Osteoblast (primary cell): ENCODE measurements at regions not wholly inside any gene's neighbourhood (a gene's known extent, or its start where the extent isn't known, plus 50 kb on each side); places are given as distances from the start of the nearest gene placed in this dataset.
A peak's percentile ranks its signal among the peaks of the same experiment; 100 is the strongest.

Experiments
- DNase-seq: peaks from one replicate; pipeline ENCODE4 v3.0.0; 2011; ENCODE audit warnings: low spot score, mixed read lengths; ENCODE audit not compliant: insufficient read length; ENCODE audit errors: missing footprints
- H2AFZ ChIP-seq: 2 replicates; pipeline ENCODE4 v1.6.0; 2011; ENCODE audit warnings: mild to moderate bottlenecking, low read length
- H3K27ac ChIP-seq: 2 replicates; pipeline ENCODE4 v1.5.1; 2011; ENCODE audit warnings: mild to moderate bottlenecking, low read depth, low read length, moderate library complexity
- H3K27me3 ChIP-seq: 2 replicates; pipeline ENCODE4 v1.6.0; 2012; ENCODE audit warnings: mild to moderate bottlenecking, control low read depth, inconsistent platforms, low read length, moderate library complexity; ENCODE audit not compliant: insufficient read depth
- H3K36me3 ChIP-seq: 2 replicates; pipeline ENCODE4 v1.5.1; 2011; ENCODE audit warnings: mild to moderate bottlenecking, low read length, control low read depth, moderate library complexity; ENCODE audit not compliant: insufficient read depth
- H3K4me1 ChIP-seq: 2 replicates; pipeline ENCODE4 v1.5.1; 2011; ENCODE audit warnings: mild to moderate bottlenecking, low read length, control low read depth, moderate library complexity; ENCODE audit not compliant: insufficient read depth
- H3K4me2 ChIP-seq: 2 replicates; pipeline ENCODE4 v1.6.0; 2011; ENCODE audit warnings: mild to moderate bottlenecking, low read length; ENCODE audit not compliant: insufficient read depth
- H3K4me3 ChIP-seq: fragments of 200-600 bp; sonication (generic); 3 replicates; pipeline ENCODE4 v1.5.1; 2012; ENCODE audit warnings: mild to moderate bottlenecking, low read length, inconsistent platforms; ENCODE audit not compliant: insufficient read depth
- H3K79me2 ChIP-seq: 2 replicates; pipeline ENCODE4 v1.6.0; 2012; ENCODE audit warnings: mild to moderate bottlenecking, low read length, control low read depth, inconsistent platforms; ENCODE audit not compliant: insufficient read depth
- H3K9me3 ChIP-seq: 2 replicates; pipeline ENCODE4 v1.5.1; 2011; ENCODE audit warnings: low read depth, low read length, control low read depth
- H4K20me1 ChIP-seq: 2 replicates; pipeline ENCODE4 v1.6.0; 2012; ENCODE audit warnings: mild to moderate bottlenecking, low read length, control low read depth; ENCODE audit not compliant: insufficient read depth
- TF ChIP-seq, protein P1 (sequence below): IDR thresholded peaks from 2 replicates; pipeline ENCODE4 v1.5.1; 2011; ENCODE audit warnings: mild to moderate bottlenecking, low read depth, low read length, moderate library complexity; ENCODE audit errors: extremely low read depth

DNA sequence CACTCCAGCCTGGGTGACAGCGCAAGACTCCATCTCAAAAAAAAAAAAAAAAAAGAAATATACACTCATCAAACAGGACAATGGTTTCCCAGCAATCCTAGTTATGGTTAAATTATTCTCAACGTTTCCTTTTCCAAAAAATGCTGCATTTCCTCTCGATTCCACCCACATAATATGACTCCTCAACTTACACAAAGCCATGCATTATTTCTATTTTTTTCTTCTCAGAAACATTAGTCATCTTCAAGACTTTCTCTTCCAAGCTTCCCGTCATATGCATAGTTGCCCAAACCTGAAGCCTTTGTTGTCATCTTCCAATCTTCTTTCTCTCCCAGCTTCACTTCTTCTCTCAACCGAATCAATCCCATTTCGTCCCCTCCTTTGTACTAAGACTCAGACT lies 61.4 kb upstream of the RANBP6 start:
- no peak overlapping the region for H3K4me2 ChIP-seq
- no peak overlapping the region for H3K27ac ChIP-seq
- peaks cover 3% of the 10 kb centered on the region for H3K4me1 ChIP-seq
- TF ChIP-seq, protein P1, sequence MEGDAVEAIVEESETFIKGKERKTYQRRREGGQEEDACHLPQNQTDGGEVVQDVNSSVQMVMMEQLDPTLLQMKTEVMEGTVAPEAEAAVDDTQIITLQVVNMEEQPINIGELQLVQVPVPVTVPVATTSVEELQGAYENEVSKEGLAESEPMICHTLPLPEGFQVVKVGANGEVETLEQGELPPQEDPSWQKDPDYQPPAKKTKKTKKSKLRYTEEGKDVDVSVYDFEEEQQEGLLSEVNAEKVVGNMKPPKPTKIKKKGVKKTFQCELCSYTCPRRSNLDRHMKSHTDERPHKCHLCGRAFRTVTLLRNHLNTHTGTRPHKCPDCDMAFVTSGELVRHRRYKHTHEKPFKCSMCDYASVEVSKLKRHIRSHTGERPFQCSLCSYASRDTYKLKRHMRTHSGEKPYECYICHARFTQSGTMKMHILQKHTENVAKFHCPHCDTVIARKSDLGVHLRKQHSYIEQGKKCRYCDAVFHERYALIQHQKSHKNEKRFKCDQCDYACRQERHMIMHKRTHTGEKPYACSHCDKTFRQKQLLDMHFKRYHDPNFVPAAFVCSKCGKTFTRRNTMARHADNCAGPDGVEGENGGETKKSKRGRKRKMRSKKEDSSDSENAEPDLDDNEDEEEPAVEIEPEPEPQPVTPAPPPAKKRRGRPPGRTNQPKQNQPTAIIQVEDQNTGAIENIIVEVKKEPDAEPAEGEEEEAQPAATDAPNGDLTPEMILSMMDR = no peak
- H2AFZ ChIP-seq = peak overlapping the region; percentile 81
- H4K20me1 ChIP-seq = no peaks in the 10 kb centered on the region
- peak; percentile 32 for DNase-seq
- H3K9me3 ChIP-seq = no peaks in the 10 kb centered on the region
- H3K79me2 ChIP-seq = no peaks in the 10 kb centered on the region
- H3K27me3 ChIP-seq = no peaks in the 10 kb centered on the region
- H3K36me3 ChIP-seq = no peaks in the 10 kb centered on the region
- H3K4me3 ChIP-seq = no peak overlapping the region

DNA sequence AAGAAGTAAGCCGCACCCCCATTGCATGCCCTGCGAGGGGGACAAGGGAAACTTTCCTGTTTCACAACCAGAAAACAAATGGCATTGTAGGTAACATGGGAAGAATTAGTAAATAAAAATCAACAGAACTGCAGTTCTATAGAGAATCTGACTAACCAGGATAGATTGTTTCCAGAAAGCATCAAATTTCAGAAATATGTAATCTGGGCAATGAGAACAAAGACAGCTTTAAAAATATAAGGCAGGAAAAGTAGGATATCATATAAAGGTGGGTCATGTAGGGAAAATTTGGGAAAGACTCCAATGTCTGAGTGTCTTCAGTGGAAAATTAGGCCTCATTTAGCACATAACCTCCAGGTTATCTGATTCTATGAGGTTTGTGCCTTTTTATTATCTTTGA lies 58.3 kb upstream of the RANBP6 start:
- H3K4me2 ChIP-seq = no peak overlapping the region
- no peaks in the 10 kb centered on the region for H3K36me3 ChIP-seq
- no peak overlapping the region for H3K27ac ChIP-seq
- DNase-seq = no peak
- no peak overlapping the region for H2AFZ ChIP-seq
- no peaks in the 10 kb centered on the region for H3K79me2 ChIP-seq
- TF ChIP-seq, protein P1 = no peak
- H3K27me3 ChIP-seq = no peaks in the 10 kb centered on the region
- H3K4me3 ChIP-seq = no peak overlapping the region
- H3K4me1 ChIP-seq = peaks cover 3% of the 10 kb centered on the region
- no peaks in the 10 kb centered on the region for H4K20me1 ChIP-seq
- H3K9me3 ChIP-seq = no peaks in the 10 kb centered on the region

DNA sequence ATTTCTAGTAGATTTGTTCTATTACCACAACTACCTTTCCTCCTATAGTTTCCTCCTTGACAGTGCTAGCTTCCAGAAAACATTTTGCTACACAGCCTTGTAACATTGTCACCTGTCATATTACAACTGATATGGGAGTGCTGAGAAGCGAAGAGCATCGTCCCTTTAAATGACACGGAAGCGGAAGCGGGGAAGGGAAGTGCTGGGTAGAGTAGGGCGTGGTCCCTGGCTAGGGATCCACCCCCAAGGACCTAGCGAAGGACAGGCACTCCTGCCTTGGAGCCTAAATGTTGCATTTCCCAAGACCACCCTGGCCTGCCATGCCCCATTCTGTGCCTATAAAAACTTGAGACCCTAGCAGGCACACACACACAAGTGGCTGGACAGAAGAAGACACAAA lies 57.4 kb upstream of the RANBP6 start:
- H3K4me1 ChIP-seq = peaks cover 3% of the 10 kb centered on the region
- TF ChIP-seq, protein P1 = no peak
- no peaks in the 10 kb centered on the region for H4K20me1 ChIP-seq
- no peak for DNase-seq
- peaks cover 3% of the 10 kb centered on the region for H3K27me3 ChIP-seq
- no peak overlapping the region for H2AFZ ChIP-seq
- no peaks in the 10 kb centered on the region for H3K79me2 ChIP-seq
- H3K27ac ChIP-seq = no peak overlapping the region
- no peaks in the 10 kb centered on the region for H3K36me3 ChIP-seq
- no peak overlapping the region for H3K4me2 ChIP-seq
- no peak overlapping the region for H3K4me3 ChIP-seq
- no peaks in the 10 kb centered on the region for H3K9me3 ChIP-seq

DNA sequence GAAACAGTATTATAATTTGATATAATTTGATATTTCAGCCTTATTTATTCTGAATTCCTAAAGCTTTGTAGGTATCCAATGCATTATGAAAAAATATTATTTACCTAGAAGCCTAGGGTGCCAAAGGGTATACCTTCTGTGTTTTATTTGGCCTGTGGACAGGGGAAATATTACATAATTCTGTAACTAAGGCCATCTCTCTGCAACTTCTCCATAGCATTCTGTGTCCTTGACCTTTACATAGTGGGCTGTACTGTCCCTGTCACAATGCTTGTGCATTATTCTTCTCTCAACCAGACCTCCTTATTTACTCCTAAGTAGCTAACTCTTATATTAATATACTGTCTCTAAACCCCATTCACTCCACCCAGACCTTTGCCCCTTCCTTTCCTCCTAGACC lies 57.0 kb upstream of the RANBP6 start:
- TF ChIP-seq, protein P1 = no peak
- H3K27ac ChIP-seq = no peak overlapping the region
- H3K4me2 ChIP-seq = no peak overlapping the region
- no peak overlapping the region for H2AFZ ChIP-seq
- H3K4me1 ChIP-seq = peaks cover 3% of the 10 kb centered on the region
- no peak for DNase-seq
- peaks cover 4% of the 10 kb centered on the region for H3K27me3 ChIP-seq
- no peaks in the 10 kb centered on the region for H4K20me1 ChIP-seq
- H3K36me3 ChIP-seq = no peaks in the 10 kb centered on the region
- H3K9me3 ChIP-seq = no peaks in the 10 kb centered on the region
- H3K79me2 ChIP-seq = no peaks in the 10 kb centered on the region
- no peak overlapping the region for H3K4me3 ChIP-seq
